ENCODE measurements at regions not wholly inside any gene's neighbourhood (a gene's known extent, or its start where the extent isn't known, plus 50 kb on each side); places are given as distances from the start of the nearest gene placed in this dataset.
"Not testable (repeated sequence)": the region's sequence is repeated elsewhere in the genome, so short reads cannot be mapped to it uniquely, and the experiment has no call there.

GRCh38 chrX:121746105-121746504 is 698.7 kb downstream of the GLUD2 start:
- intact Hi-C loops (cut with micrococcal nuclease), result no loop called here
- Mint-ChIP-seq H3K9me3 (ENCODE audit: unreplicated experiment) (peaks cover 19% of the 10 kb centered on the region), H3K4me1 (ENCODE audit: insufficient read depth, unreplicated experiment) (no peaks in the 10 kb centered on the region), H3K36me3 (ENCODE audit: insufficient read depth, unreplicated experiment) (no peaks in the 10 kb centered on the region), H3K4me3 (ENCODE audit: unreplicated experiment) (no peak overlapping the region), H3K27me3 (ENCODE audit: insufficient read depth, unreplicated experiment) (no peaks in the 10 kb centered on the region), H3K27ac (ENCODE audit: low read depth, unreplicated experiment) (no peak overlapping the region)
- DNase-seq (ENCODE audit: unreplicated experiment), result no peak
- ChIA-PET POLR2A (no interaction called here), CTCF (no interaction called here)
- BruUV-seq (replicated peaks), result no TSS peak
- no peak for TF ChIP-seq CTCF (IDR thresholded peaks at IDR 0.05; ENCODE audit: unreplicated experiment)

- BruUV-seq (replicated peaks); intact Hi-C loops (cut with micrococcal nuclease); DNase-seq (ENCODE audit: unreplicated experiment); H3K36me3 Mint-ChIP-seq (ENCODE audit: insufficient read depth, unreplicated experiment); H3K27ac Mint-ChIP-seq (ENCODE audit: low read depth, unreplicated experiment); CTCF ChIA-PET; H3K4me3 Mint-ChIP-seq (ENCODE audit: unreplicated experiment); H3K4me1 Mint-ChIP-seq (ENCODE audit: insufficient read depth, unreplicated experiment); POLR2A ChIA-PET; H3K27me3 Mint-ChIP-seq (ENCODE audit: insufficient read depth, unreplicated experiment): not testable (repeated sequence)
- peaks cover 21% of the 10 kb centered on the region for H3K9me3 Mint-ChIP-seq (ENCODE audit: unreplicated experiment)
Measured at GRCh38 chrX:121753602-121754001, 706.2 kb downstream of the GLUD2 start.

GRCh38 chrX:121754301-121754700 is 706.9 kb downstream of the GLUD2 start:
- ChIA-PET CTCF (interaction anchor here (0.5 kb wide), 1 partner anchor 572 kb away, joined by 3 read pairs; no protein-coding TSS in a partner anchor), POLR2A (no interaction called here)
- intact Hi-C loops (cut with micrococcal nuclease), result no loop called here
- no peaks in the 10 kb centered on the region for H3K27me3 Mint-ChIP-seq (ENCODE audit: insufficient read depth, unreplicated experiment)
- H3K4me3 Mint-ChIP-seq (ENCODE audit: unreplicated experiment), result no peak overlapping the region
- TF ChIP-seq CTCF (IDR thresholded peaks at IDR 0.05; ENCODE audit: unreplicated experiment), result no peak
- DNase-seq (ENCODE audit: unreplicated experiment), result no peak
- H3K27ac Mint-ChIP-seq (ENCODE audit: low read depth, unreplicated experiment), result no peak overlapping the region
- no TSS peak for BruUV-seq (replicated peaks)
- no peaks in the 10 kb centered on the region for H3K4me1 Mint-ChIP-seq (ENCODE audit: insufficient read depth, unreplicated experiment)
- H3K36me3 Mint-ChIP-seq (ENCODE audit: insufficient read depth, unreplicated experiment), result no peaks in the 10 kb centered on the region
- H3K9me3 Mint-ChIP-seq (ENCODE audit: unreplicated experiment), result peaks cover 14% of the 10 kb centered on the region

- H3K27me3 Mint-ChIP-seq (ENCODE audit: insufficient read depth, unreplicated experiment), result no peaks in the 10 kb centered on the region
- no peak for TF ChIP-seq CTCF (IDR thresholded peaks at IDR 0.05; ENCODE audit: unreplicated experiment)
- peak; percentile 8 for DNase-seq (ENCODE audit: unreplicated experiment)
- no peaks in the 10 kb centered on the region for H3K4me1 Mint-ChIP-seq (ENCODE audit: insufficient read depth, unreplicated experiment)
- POLR2A ChIA-PET, result no interaction called here
- H3K4me3 Mint-ChIP-seq (ENCODE audit: unreplicated experiment), result no peak overlapping the region
- no peaks in the 10 kb centered on the region for H3K36me3 Mint-ChIP-seq (ENCODE audit: insufficient read depth, unreplicated experiment)
- peaks cover 12% of the 10 kb centered on the region for H3K9me3 Mint-ChIP-seq (ENCODE audit: unreplicated experiment)
- CTCF ChIA-PET, result no interaction called here
- intact Hi-C loops (cut with micrococcal nuclease), result no loop called here
- H3K27ac Mint-ChIP-seq (ENCODE audit: low read depth, unreplicated experiment), result no peak overlapping the region
- BruUV-seq (replicated peaks), result no TSS peak
Measured at GRCh38 chrX:121755541-121755940, 708.1 kb downstream of the GLUD2 start.

- no peak overlapping the region for H3K27ac Mint-ChIP-seq (ENCODE audit: low read depth, unreplicated experiment)
- H3K4me1 Mint-ChIP-seq (ENCODE audit: insufficient read depth, unreplicated experiment), result no peaks in the 10 kb centered on the region
- no peaks in the 10 kb centered on the region for H3K36me3 Mint-ChIP-seq (ENCODE audit: insufficient read depth, unreplicated experiment)
- ChIA-PET CTCF (no interaction called here), POLR2A (no interaction called here)
- no peak for TF ChIP-seq CTCF (IDR thresholded peaks at IDR 0.05; ENCODE audit: unreplicated experiment)
- no peak for DNase-seq (ENCODE audit: unreplicated experiment)
- BruUV-seq (replicated peaks), result no TSS peak
- intact Hi-C loops (cut with micrococcal nuclease), result no loop called here
- no peaks in the 10 kb centered on the region for H3K27me3 Mint-ChIP-seq (ENCODE audit: insufficient read depth, unreplicated experiment)
- no peaks in the 10 kb centered on the region for H3K9me3 Mint-ChIP-seq (ENCODE audit: unreplicated experiment)
- no peak overlapping the region for H3K4me3 Mint-ChIP-seq (ENCODE audit: unreplicated experiment)
Measured at GRCh38 chrX:121761845-121762244, 714.4 kb downstream of the GLUD2 start.
